GM23338 (cell line): ENCODE measurements at regions not wholly inside any gene's neighbourhood (a gene's known extent, or its start where the extent isn't known, plus 50 kb on each side); places are given as distances from the start of the nearest gene placed in this dataset.

Experiments
- ATAC-seq: fragments of 200-7000 bp; cut with Tn5 transposase; 3 replicates; pipeline ENCODE4 v1.9.1; 2020
- DNase-seq: peaks from one replicate; pipeline ENCODE4 v3.0.0-alpha.2; 2015; ENCODE audit warnings: low spot score
- H2AFZ ChIP-seq: fragments of 200-600 bp; sonication (generic); 2 replicates; pipeline ENCODE4 v1.8.0; 2016; ENCODE audit warnings: antibody characterized with exemption, mild to moderate bottlenecking, moderate library complexity
- H3F3A ChIP-seq: fragments of 200-600 bp; sonication (generic); replicated peaks from 2 replicates; pipeline ENCODE4 v1.8.0; 2017; ENCODE audit warnings: antibody characterized with exemption, mixed run types, low read depth
- H3K27ac ChIP-seq: fragments of 200-600 bp; sonication (generic); 2 replicates; pipeline ENCODE4 v1.6.1; 2016; ENCODE audit warnings: low read depth
- H3K27me3 ChIP-seq: fragments of 200-600 bp; sonication (generic); 2 replicates; pipeline ENCODE4 v1.8.0; 2016; ENCODE audit warnings: mild to moderate bottlenecking, mixed run types, moderate library complexity; ENCODE audit not compliant: insufficient read depth
- H3K36me3 ChIP-seq: fragments of 200-600 bp; sonication (generic); 2 replicates; pipeline ENCODE4 v1.8.0; 2016; ENCODE audit warnings: mild to moderate bottlenecking; ENCODE audit not compliant: insufficient read depth
- H3K4me1 ChIP-seq: fragments of 200-600 bp; sonication (generic); 2 replicates; pipeline ENCODE4 v1.8.0; 2016; ENCODE audit warnings: mild to moderate bottlenecking, moderate library complexity; ENCODE audit not compliant: insufficient read depth
- H3K4me2 ChIP-seq: fragments of 200-600 bp; sonication (generic); 2 replicates; pipeline ENCODE4 v1.7.1; 2017; ENCODE audit warnings: mixed run types
- H3K4me3 ChIP-seq: fragments of 200-600 bp; sonication (generic); 2 replicates; pipeline ENCODE4 v1.6.1; 2016; ENCODE audit warnings: mixed run types
- H3K79me2 ChIP-seq: fragments of 200-600 bp; sonication (generic); replicated peaks from 2 replicates; pipeline ENCODE4 v1.8.0; 2017; ENCODE audit warnings: mild to moderate bottlenecking; ENCODE audit not compliant: insufficient read depth
- H3K9me2 ChIP-seq: fragments of 200-600 bp; sonication (generic); 2 replicates; pipeline ENCODE4 v1.8.0; 2017; ENCODE audit not compliant: insufficient read depth
- H4K20me1 ChIP-seq: fragments of 200-600 bp; sonication (generic); replicated peaks from 2 replicates; pipeline ENCODE4 v1.8.0; 2017; ENCODE audit warnings: mild to moderate bottlenecking; ENCODE audit not compliant: insufficient read depth
- H3K27ac Mint-ChIP-seq: 2 replicates; pipeline ENCODE4 v1.8.0; 2020; ENCODE audit warnings: inconsistent platforms, mild to moderate bottlenecking, moderate library complexity, mixed read lengths
- H3K27me3 Mint-ChIP-seq: 3 replicates; pipeline ENCODE4 v1.8.0; 2022; ENCODE audit warnings: low read depth, mild to moderate bottlenecking, moderate library complexity, mixed read lengths, inconsistent platforms; ENCODE audit not compliant: insufficient read depth, poor library complexity
- H3K36me3 Mint-ChIP-seq: 3 replicates; pipeline ENCODE4 v1.8.0; 2021; ENCODE audit warnings: low read depth, mild to moderate bottlenecking, inconsistent platforms, moderate library complexity, mixed read lengths
- H3K4me1 Mint-ChIP-seq: 3 replicates; pipeline ENCODE4 v1.8.0; 2020; ENCODE audit warnings: mild to moderate bottlenecking, inconsistent platforms, mixed read lengths
- H3K4me3 Mint-ChIP-seq: 3 replicates; pipeline ENCODE4 v1.8.0; 2021; ENCODE audit warnings: moderate library complexity, mild to moderate bottlenecking, inconsistent platforms, mixed read lengths
- H3K9me3 Mint-ChIP-seq: 3 replicates; pipeline ENCODE4 v1.8.0; 2020; ENCODE audit warnings: moderate library complexity, mild to moderate bottlenecking, inconsistent platforms, mixed read lengths
- CREB1 ChIP-seq: fragments of 250-450 bp; sonication (Bioruptor Pico); IDR thresholded peaks from 2 replicates; pipeline ENCODE4 v1.5.0; 2020; ENCODE audit warnings: low read depth, mild to moderate bottlenecking, moderate library complexity
- CTCF ChIP-seq, 2 experiments: fragments of 200-600 bp in 1 of 2; sonication (generic) in 1 of 2; conservative IDR thresholded peaks; 2 replicates each; pipeline versions ENCODE4 v1.5.1 to v1.6.1; 2016 to 2017; ENCODE audit warnings: antibody characterized with exemption in 2 of 2, low read depth in 2 of 2, mild to moderate bottlenecking in 2 of 2, moderate library complexity in 1 of 2
- ETS1 ChIP-seq: IDR thresholded peaks from 2 replicates; pipeline ENCODE4 v1.6.1; 2016; ENCODE audit warnings: antibody characterized with exemption
- EZH2 ChIP-seq: fragments of 200-600 bp; sonication (generic); IDR thresholded peaks from one replicate; pipeline ENCODE4 v1.8.0; 2017; ENCODE audit warnings: antibody characterized with exemption, mild to moderate bottlenecking, low read depth; ENCODE audit not compliant: unreplicated experiment
- EZH2phosphoT487 ChIP-seq: fragments of 200-600 bp; sonication (generic); IDR thresholded peaks from one replicate; pipeline ENCODE4 v1.8.1; 2018; ENCODE audit warnings: antibody characterized with exemption; ENCODE audit not compliant: unreplicated experiment
- JUNB ChIP-seq: IDR thresholded peaks from one replicate; pipeline ENCODE4 v1.6.1; 2016; ENCODE audit warnings: antibody characterized with exemption; ENCODE audit not compliant: unreplicated experiment
- NANOG ChIP-seq: IDR thresholded peaks from 2 replicates; pipeline ENCODE4 v1.6.1; 2016; ENCODE audit warnings: antibody characterized with exemption, borderline replicate concordance
- POLR2AphosphoS5 ChIP-seq: IDR thresholded peaks from 2 replicates; pipeline ENCODE4 v1.6.1; 2016; ENCODE audit warnings: antibody characterized with exemption, low read depth
- REST ChIP-seq: IDR thresholded peaks from one replicate; pipeline ENCODE4 v1.6.1; 2018; ENCODE audit warnings: antibody characterized with exemption; ENCODE audit not compliant: unreplicated experiment
- STAT1 ChIP-seq: IDR thresholded peaks from one replicate; pipeline ENCODE4 v1.6.1; 2016; ENCODE audit warnings: antibody characterized with exemption; ENCODE audit not compliant: unreplicated experiment
- ZNF114 ChIP-seq: fragments of 250-450 bp; sonication (Bioruptor Pico); IDR thresholded peaks from 2 replicates; pipeline ENCODE4 v1.5.0; 2020; ENCODE audit warnings: mild to moderate bottlenecking, moderate library complexity
- ZNF331 ChIP-seq: fragments of 250-450 bp; sonication (Bioruptor Pico); IDR thresholded peaks from 2 replicates; pipeline ENCODE4 v1.5.0; 2020; ENCODE audit warnings: low read depth, mild to moderate bottlenecking, moderate library complexity
- ZNF462 ChIP-seq: fragments of 250-450 bp; sonication (Bioruptor Pico); IDR thresholded peaks from 2 replicates; pipeline ENCODE4 v1.5.0; 2020; ENCODE audit warnings: mild to moderate bottlenecking, moderate library complexity

GRCh38 chr2:215536510-215536909, 100.6 kb upstream of the FN1 start:
- no peak overlapping the region for H3K4me3 ChIP-seq
- Mint-ChIP-seq H3K36me3 (peaks cover 18% of the 10 kb centered on the region; the same call in 2 of the 3 replicates), H3K27me3 (peaks cover 2% of the 10 kb centered on the region), H3K4me3 (no peak overlapping the region), H3K27ac (no peak overlapping the region), H3K4me1 (peaks cover 6% of the 10 kb centered on the region; the same call in 2 of the 3 replicates), H3K9me3 (peaks cover 23% of the 10 kb centered on the region)
- ATAC-seq = no peak
- peaks cover 14% of the 10 kb centered on the region; the same call in 1 of the 2 replicates for H3K9me2 ChIP-seq
- no peaks in the 10 kb centered on the region for H3K36me3 ChIP-seq
- no peaks in the 10 kb centered on the region for H3K27me3 ChIP-seq
- no peak overlapping the region for H3K4me2 ChIP-seq
- TF ChIP-seq CREB1 (CRISPR knock-in tag) (no peak), EZH2phosphoT487 (no peak), JUNB (no peak), ZNF114 (no peak), NANOG (no peak), EZH2 (no peak), REST (no peak), ZNF462 (CRISPR knock-in tag) (no peak), CTCF (conservative IDR thresholded peaks at IDR 0.05; ENCODE audit: low read depth in 2 of 2) (no peak), ETS1 (no peak), STAT1 (no peak), ZNF331 (CRISPR knock-in tag) (no peak), POLR2AphosphoS5 (no peak)
- H3K79me2 ChIP-seq = no peaks in the 10 kb centered on the region
- DNase-seq = no peak
- peak overlapping the region; percentile 8; the same call in 1 of the 2 replicates for H2AFZ ChIP-seq
- H3K4me1 ChIP-seq = peaks cover 5% of the 10 kb centered on the region; the same call in 1 of the 2 replicates
- no peaks in the 10 kb centered on the region for H3F3A ChIP-seq
- no peaks in the 10 kb centered on the region for H4K20me1 ChIP-seq
- no peak overlapping the region for H3K27ac ChIP-seq
